Fibroblast of lung (primary cell): ENCODE measurements at regions not wholly inside any gene's neighbourhood (a gene's known extent, or its start where the extent isn't known, plus 50 kb on each side); places are given as distances from the start of the nearest gene placed in this dataset.

Experiments
- EZH2 ChIP-seq: IDR thresholded peaks from 2 replicates; pipeline ENCODE4 v1.5.1; 2012; ENCODE audit warnings: low read length, control low read depth, mild to moderate bottlenecking; ENCODE audit errors: missing control alignments
- TF ChIP-seq, protein P1 (sequence below), 2 donors: IDR thresholded peaks in 1 of 2; conservative IDR thresholded peaks in 1 of 2; 1 replicate in 1 of 2; 2 replicates in 1 of 2; pipeline ENCODE4 v1.5.1; 2011 to 2012; ENCODE audit warnings: low read length in 2 of 2, control low read depth in 1 of 2, inconsistent platforms in 1 of 2, low read depth in 1 of 2, mild to moderate bottlenecking in 1 of 2

DNA sequence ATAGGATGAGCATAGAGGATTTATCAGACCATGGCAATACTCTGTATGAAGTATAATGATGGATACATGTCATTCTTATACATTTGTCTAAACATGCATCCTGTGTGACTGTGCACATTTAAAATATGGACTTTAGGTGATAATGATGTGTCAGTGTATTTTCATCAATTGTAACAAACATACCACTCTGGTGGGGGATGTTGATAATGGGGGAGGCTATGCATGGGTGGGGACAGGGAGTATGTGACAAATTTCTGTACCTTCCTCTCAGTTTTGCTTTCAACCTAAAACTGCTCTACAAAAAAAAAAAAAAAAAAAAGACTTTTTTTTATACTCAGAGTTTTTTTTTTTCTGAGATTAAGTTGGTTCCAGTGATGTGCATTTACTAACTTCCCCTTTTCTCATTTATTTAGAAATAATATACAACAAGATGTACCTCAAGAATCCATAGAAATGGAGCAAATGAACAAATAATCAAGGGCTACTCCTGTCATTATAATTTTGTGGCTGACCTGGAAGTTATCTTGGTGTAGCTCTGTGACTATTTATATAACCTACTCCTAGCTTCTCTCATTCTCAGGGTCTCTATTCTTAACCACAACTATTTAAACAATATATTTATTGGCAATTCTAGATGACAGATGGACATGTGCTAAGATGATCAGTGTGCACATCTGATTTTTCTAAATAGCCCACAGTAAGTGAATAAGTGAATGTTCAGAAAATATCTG is 108.9 kb upstream of the ITGA4 start:
- TF ChIP-seq, protein P1, sequence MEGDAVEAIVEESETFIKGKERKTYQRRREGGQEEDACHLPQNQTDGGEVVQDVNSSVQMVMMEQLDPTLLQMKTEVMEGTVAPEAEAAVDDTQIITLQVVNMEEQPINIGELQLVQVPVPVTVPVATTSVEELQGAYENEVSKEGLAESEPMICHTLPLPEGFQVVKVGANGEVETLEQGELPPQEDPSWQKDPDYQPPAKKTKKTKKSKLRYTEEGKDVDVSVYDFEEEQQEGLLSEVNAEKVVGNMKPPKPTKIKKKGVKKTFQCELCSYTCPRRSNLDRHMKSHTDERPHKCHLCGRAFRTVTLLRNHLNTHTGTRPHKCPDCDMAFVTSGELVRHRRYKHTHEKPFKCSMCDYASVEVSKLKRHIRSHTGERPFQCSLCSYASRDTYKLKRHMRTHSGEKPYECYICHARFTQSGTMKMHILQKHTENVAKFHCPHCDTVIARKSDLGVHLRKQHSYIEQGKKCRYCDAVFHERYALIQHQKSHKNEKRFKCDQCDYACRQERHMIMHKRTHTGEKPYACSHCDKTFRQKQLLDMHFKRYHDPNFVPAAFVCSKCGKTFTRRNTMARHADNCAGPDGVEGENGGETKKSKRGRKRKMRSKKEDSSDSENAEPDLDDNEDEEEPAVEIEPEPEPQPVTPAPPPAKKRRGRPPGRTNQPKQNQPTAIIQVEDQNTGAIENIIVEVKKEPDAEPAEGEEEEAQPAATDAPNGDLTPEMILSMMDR (conservative IDR thresholded peaks at IDR 0.05 in 1 of 2, IDR thresholded peaks at IDR 0.05 in 1 of 2; ENCODE audit: low read depth in 1 of 2, low read length in 2 of 2) = no peak
- TF ChIP-seq EZH2 = no peak
